ENCODE measurements at regions not wholly inside any gene's neighbourhood (a gene's known extent, or its start where the extent isn't known, plus 50 kb on each side); places are given as distances from the start of the nearest gene placed in this dataset.

DNA sequence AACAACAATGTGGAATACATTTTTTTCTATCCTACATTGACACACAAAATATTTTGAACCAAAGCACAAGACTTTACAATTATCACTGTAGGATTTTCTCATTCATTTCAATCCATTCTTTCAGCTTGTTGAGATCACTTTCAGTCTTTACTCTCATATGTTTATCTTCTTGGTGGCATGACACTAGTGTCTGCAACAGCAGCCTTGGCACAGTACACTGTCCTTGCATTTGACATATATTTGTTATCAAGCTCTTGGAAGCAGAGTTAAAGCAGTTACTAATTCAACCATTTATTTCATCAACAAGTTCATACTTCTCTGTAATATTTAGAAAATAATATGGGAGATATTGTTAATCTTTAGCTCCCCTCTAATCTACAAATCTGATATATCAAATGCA, 922.4 kb upstream of the ADGRL2 start:
- TF ChIP-seq, protein P1, sequence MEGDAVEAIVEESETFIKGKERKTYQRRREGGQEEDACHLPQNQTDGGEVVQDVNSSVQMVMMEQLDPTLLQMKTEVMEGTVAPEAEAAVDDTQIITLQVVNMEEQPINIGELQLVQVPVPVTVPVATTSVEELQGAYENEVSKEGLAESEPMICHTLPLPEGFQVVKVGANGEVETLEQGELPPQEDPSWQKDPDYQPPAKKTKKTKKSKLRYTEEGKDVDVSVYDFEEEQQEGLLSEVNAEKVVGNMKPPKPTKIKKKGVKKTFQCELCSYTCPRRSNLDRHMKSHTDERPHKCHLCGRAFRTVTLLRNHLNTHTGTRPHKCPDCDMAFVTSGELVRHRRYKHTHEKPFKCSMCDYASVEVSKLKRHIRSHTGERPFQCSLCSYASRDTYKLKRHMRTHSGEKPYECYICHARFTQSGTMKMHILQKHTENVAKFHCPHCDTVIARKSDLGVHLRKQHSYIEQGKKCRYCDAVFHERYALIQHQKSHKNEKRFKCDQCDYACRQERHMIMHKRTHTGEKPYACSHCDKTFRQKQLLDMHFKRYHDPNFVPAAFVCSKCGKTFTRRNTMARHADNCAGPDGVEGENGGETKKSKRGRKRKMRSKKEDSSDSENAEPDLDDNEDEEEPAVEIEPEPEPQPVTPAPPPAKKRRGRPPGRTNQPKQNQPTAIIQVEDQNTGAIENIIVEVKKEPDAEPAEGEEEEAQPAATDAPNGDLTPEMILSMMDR (IDR thresholded peaks at IDR 0.05 in 4 of 5, conservative IDR thresholded peaks at IDR 0.05 in 1 of 5): no peak
- no peak for TF ChIP-seq POLR2A (IDR thresholded peaks at IDR 0.05)
